ENCODE measurements at regions not wholly inside any gene's neighbourhood (a gene's known extent, or its start where the extent isn't known, plus 50 kb on each side); places are given as distances from the start of the nearest gene placed in this dataset.

DNA sequence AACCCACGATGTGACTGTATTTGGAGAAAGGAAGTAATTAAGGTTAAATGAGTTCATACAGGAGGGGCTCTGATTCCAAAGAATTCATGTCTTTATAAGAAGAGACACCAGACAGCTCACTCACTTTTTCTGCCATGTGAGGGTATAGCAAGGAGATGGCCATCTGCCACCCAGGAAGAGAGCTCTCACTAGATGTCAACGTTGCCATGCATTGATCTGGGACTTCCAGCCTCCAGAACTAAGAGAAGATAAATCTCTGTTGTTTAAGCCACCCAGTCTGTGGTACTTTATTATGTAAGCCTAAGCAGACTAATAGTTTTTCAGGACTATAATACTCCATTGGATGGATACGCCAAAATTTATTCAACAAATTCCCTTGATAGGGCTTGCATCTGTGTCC, 89.8 kb upstream of the RAD23B start:
- TF ChIP-seq, protein P1, sequence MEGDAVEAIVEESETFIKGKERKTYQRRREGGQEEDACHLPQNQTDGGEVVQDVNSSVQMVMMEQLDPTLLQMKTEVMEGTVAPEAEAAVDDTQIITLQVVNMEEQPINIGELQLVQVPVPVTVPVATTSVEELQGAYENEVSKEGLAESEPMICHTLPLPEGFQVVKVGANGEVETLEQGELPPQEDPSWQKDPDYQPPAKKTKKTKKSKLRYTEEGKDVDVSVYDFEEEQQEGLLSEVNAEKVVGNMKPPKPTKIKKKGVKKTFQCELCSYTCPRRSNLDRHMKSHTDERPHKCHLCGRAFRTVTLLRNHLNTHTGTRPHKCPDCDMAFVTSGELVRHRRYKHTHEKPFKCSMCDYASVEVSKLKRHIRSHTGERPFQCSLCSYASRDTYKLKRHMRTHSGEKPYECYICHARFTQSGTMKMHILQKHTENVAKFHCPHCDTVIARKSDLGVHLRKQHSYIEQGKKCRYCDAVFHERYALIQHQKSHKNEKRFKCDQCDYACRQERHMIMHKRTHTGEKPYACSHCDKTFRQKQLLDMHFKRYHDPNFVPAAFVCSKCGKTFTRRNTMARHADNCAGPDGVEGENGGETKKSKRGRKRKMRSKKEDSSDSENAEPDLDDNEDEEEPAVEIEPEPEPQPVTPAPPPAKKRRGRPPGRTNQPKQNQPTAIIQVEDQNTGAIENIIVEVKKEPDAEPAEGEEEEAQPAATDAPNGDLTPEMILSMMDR (IDR thresholded peaks at IDR 0.05; ENCODE audit: control extremely low read depth in 1 of 3, insufficient read depth in 1 of 3, low read depth in 1 of 3, low read length in 3 of 3), result no peak
- no peak for TF ChIP-seq POLR2A (IDR thresholded peaks at IDR 0.05; ENCODE audit: control extremely low read depth in 1 of 2, low read depth in 2 of 2, low read length in 2 of 2)
